ENCODE measurements at regions not wholly inside any gene's neighbourhood (a gene's known extent, or its start where the extent isn't known, plus 50 kb on each side); places are given as distances from the start of the nearest gene placed in this dataset.

DNA sequence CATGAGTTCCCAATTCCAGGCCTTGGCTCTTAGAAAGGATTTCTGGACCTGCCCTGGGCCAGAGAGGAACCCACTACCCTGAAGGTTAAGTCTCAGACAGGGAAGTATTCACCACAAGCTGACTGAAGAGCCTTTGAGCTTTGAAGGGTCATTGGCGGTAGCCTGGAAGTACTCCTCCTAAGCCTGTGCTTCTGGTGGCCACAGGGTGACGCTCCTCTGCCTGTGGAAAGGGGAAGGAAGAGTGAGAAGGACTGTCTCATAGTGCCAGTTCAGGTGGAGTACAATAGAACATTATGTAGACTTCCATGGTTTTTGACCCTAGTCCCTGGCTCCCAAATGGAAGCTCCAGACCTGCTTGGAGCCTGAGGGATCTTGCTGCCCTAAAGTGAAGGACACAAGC lies 1233.2 kb upstream of the CDH6 start:
- in situ Hi-C loops (cut with MboI; ENCODE audit: low pct_ligation_motif_present in 1 of 4, low pct_unique_long_range_greater_than_20kb in 1 of 4, low sequenced_read_pairs in 3 of 4), result no loop called here
- Histone ChIP-seq H3K4me3 (no peak overlapping the region), H3K4me1 (no peaks in the 10 kb centered on the region), H3K36me3 (no peaks in the 10 kb centered on the region), H3K27me3 (no peaks in the 10 kb centered on the region), H3K9me3 (no peaks in the 10 kb centered on the region), H3K27ac (no peak overlapping the region)
- DNase-seq, result no peak
- TF ChIP-seq, protein P1, sequence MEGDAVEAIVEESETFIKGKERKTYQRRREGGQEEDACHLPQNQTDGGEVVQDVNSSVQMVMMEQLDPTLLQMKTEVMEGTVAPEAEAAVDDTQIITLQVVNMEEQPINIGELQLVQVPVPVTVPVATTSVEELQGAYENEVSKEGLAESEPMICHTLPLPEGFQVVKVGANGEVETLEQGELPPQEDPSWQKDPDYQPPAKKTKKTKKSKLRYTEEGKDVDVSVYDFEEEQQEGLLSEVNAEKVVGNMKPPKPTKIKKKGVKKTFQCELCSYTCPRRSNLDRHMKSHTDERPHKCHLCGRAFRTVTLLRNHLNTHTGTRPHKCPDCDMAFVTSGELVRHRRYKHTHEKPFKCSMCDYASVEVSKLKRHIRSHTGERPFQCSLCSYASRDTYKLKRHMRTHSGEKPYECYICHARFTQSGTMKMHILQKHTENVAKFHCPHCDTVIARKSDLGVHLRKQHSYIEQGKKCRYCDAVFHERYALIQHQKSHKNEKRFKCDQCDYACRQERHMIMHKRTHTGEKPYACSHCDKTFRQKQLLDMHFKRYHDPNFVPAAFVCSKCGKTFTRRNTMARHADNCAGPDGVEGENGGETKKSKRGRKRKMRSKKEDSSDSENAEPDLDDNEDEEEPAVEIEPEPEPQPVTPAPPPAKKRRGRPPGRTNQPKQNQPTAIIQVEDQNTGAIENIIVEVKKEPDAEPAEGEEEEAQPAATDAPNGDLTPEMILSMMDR (IDR thresholded peaks at IDR 0.05), result no peak
- TF ChIP-seq POLR2A (IDR thresholded peaks at IDR 0.05) (no peak), POLR2AphosphoS5 (IDR thresholded peaks at IDR 0.05) (no peak), EP300 (IDR thresholded peaks at IDR 0.05; ENCODE audit: low read depth) (no peak)
- WGBS, 2 donors (ENCODE audit: low coverage in 1 of 2), result 74 to 86% methylated on average over 2 of the region's 2 CpGs
- intact Hi-C loops (cut with DNase I; ENCODE audit: low total_unique reads), result no loop called here

DNA sequence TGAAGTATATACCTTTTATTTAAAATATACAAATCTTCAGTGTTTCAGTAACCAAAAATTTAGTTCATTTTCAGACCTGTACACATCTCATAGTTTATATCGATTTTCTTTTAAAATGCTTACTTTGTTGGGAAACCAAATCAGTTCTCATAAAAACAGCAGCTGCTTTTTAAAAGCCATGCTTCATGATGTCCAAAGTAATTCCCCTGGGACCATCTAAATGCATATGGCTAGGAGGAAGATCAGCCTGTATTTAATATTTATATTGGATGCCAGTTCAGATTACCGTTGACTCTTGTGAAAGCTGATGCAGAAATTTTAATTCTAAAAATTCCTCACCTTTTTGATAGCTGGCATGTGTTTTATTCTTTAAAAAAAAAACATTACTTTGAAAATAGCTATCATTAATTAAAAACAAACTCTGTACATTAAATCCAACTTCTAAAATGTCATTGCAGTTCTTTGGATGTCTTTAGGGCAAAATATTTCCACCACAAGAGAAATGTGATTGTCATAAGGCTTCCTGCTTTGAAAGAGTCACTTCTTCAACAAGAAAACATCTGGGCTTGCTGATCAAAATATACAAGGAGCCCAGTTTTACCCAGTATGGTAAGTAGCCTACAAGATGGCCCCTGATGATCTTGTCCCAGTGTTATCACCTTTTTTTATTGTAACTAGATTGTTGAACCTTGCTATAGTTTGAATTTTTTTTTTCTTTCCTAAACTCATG lies 1242.9 kb upstream of the CDH6 start:
- intact Hi-C loops (cut with DNase I; ENCODE audit: low total_unique reads) (no loop called here), in situ Hi-C loops (cut with MboI; ENCODE audit: low pct_ligation_motif_present in 1 of 4, low pct_unique_long_range_greater_than_20kb in 1 of 4, low sequenced_read_pairs in 3 of 4) (no loop called here)
- TF ChIP-seq POLR2AphosphoS5 (IDR thresholded peaks at IDR 0.05) (no peak), EP300 (IDR thresholded peaks at IDR 0.05; ENCODE audit: low read depth) (no peak), POLR2A (IDR thresholded peaks at IDR 0.05) (no peak)
- TF ChIP-seq, protein P1 (IDR thresholded peaks at IDR 0.05), result no peak
- no peak overlapping the region for H3K27ac ChIP-seq
- H3K27me3 ChIP-seq, result no peaks in the 10 kb centered on the region
- DNase-seq, result no peak
- H3K4me3 ChIP-seq, result no peak overlapping the region
- H3K36me3 ChIP-seq, result no peaks in the 10 kb centered on the region
- no peaks in the 10 kb centered on the region for H3K9me3 ChIP-seq
- H3K4me1 ChIP-seq, result no peaks in the 10 kb centered on the region
- WGBS, 2 donors (ENCODE audit: low coverage in 1 of 2), result 75 to 88% methylated on average over 2 of the region's 2 CpGs

DNA sequence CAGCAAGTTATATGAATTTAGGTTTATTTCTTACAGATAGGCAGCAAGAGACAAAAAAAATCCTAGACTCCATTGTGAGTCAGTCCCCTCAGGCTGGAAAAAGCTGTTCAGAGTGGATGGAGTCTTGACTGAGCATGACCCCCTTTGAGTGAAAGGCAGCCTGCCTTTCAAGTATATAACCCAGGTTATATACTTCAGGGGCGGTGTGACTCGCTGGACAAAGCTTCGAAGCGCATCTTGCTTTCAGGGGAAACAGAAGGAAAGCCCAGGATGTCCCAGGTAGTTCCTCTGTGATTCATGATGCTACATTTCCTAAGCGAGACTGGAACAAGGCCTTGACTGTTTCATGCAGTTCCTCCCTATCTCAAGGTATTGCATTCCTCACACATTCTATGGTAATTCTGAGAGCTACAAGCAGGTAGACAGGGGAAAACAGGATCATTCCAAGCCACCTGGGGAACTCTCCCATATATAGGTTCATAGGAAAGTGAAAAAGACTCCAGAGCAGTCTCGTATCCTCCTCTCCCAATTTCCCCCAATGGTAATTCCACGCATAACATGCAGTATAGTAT lies 1244.1 kb upstream of the CDH6 start:
- no peaks in the 10 kb centered on the region for H3K36me3 ChIP-seq
- TF ChIP-seq, protein P1 (IDR thresholded peaks at IDR 0.05), result no peak
- TF ChIP-seq POLR2AphosphoS5 (IDR thresholded peaks at IDR 0.05) (no peak), POLR2A (IDR thresholded peaks at IDR 0.05) (no peak), EP300 (IDR thresholded peaks at IDR 0.05; ENCODE audit: low read depth) (no peak)
- no peaks in the 10 kb centered on the region for H3K4me1 ChIP-seq
- intact Hi-C loops (cut with DNase I; ENCODE audit: low total_unique reads), result no loop called here
- H3K27ac ChIP-seq, result no peak overlapping the region
- in situ Hi-C loops (cut with MboI; ENCODE audit: low pct_ligation_motif_present in 1 of 4, low pct_unique_long_range_greater_than_20kb in 1 of 4, low sequenced_read_pairs in 3 of 4), result no loop called here
- H3K9me3 ChIP-seq, result no peaks in the 10 kb centered on the region
- WGBS, 2 donors (ENCODE audit: low coverage in 1 of 2), result 88 to 93% methylated on average over 2 to 7 of the region's 7 CpGs
- DNase-seq, result no peak
- H3K4me3 ChIP-seq, result no peak overlapping the region
- no peaks in the 10 kb centered on the region for H3K27me3 ChIP-seq

DNA sequence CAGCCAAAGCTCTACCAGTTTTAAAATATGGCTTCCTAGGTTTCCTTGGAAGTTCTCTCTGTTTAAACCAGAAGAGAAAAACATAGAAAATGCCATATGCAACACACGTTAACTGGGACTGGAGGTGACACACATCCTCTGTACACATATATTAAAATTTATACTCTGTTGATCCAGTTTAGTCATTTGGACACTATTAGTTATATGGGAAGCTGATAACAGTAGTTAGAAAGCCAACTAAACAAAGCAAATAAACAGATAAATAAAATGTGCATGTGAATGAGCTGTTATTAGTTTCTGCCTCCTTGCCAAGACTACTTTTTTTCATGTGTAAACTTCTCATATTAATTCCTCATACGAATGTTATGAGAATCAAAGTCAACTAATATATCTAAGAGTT lies 1249.2 kb upstream of the CDH6 start:
- TF ChIP-seq EP300 (IDR thresholded peaks at IDR 0.05; ENCODE audit: low read depth) (no peak), POLR2A (IDR thresholded peaks at IDR 0.05) (no peak), POLR2AphosphoS5 (IDR thresholded peaks at IDR 0.05) (no peak)
- TF ChIP-seq, protein P1 (IDR thresholded peaks at IDR 0.05), result no peak
- Histone ChIP-seq H3K4me1 (no peaks in the 10 kb centered on the region), H3K4me3 (no peak overlapping the region), H3K27ac (no peak overlapping the region), H3K9me3 (no peaks in the 10 kb centered on the region), H3K27me3 (no peaks in the 10 kb centered on the region), H3K36me3 (no peaks in the 10 kb centered on the region)
- intact Hi-C loops (cut with DNase I; ENCODE audit: low total_unique reads) (no loop called here), in situ Hi-C loops (cut with MboI; ENCODE audit: low pct_ligation_motif_present in 1 of 4, low pct_unique_long_range_greater_than_20kb in 1 of 4, low sequenced_read_pairs in 3 of 4) (no loop called here)
- WGBS, 2 donors (ENCODE audit: low coverage in 1 of 2), result 81 to 87% methylated on average over 2 of the region's 2 CpGs
- no peak for DNase-seq
